GM18909 (cell line): ENCODE measurements at regions not wholly inside any gene's neighbourhood (a gene's known extent, or its start where the extent isn't known, plus 50 kb on each side); places are given as distances from the start of the nearest gene placed in this dataset.
"Not testable (repeated sequence)": the region's sequence is repeated elsewhere in the genome, so short reads cannot be mapped to it uniquely, and the experiment has no call there.

Source experiments
- ATAC-seq: cut with Tn5 transposase; IDR thresholded peaks from one replicate; pipeline ENCODE4 v1.9.1; 2021; ENCODE audit warnings: mild to moderate bottlenecking; ENCODE audit not compliant: unreplicated experiment, poor library complexity

DNA sequence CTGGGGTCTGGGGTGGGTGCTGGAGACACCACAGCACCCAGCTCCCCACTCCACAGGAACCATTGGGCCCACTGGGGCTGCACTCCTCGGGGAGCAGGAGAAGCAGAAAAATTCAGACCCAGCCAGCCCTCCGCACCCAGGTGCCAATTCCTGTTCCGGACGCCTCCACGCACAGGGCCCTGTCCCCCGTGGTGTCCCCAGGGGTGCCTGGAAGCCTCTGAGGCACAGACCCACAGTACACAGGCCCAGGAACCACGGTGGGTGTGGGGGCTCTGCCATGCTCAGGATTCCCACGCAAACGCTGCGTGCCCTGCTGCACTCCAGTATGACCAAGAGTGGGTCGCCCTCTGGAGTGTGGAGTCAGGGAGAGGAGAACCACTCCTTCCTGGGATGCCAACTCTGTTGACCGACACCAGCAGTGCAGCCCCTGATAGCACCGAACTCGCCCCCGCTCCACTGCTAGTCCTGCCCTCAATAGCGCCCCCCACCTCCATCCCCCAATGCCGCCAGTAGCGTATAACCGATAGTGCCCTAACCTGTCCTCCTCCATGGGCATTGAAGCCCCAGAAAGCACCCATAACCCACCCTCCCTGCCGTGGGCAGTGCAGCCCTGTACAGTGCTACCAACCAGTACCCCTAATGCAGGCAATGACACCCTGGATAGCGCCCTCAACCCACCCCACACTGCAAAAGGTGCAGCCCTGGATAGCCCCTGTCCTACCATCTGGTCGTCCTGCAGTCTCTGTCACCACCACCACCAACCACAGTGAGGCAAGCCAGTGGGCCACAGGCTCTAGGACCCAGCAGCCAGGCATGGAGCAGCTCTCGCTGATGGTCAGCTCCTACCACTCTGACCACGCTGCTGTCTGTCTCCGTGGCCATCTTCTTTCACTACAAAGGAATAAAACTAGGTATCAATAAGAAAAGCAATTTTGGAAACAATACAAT, 2877.2 kb downstream of the RPIA start:
- not testable (repeated sequence) for ATAC-seq

- ATAC-seq, result not testable (repeated sequence)
Observed at GRCh38 chr2:91571239-91571923, 2879.9 kb downstream of the RPIA start.

DNA sequence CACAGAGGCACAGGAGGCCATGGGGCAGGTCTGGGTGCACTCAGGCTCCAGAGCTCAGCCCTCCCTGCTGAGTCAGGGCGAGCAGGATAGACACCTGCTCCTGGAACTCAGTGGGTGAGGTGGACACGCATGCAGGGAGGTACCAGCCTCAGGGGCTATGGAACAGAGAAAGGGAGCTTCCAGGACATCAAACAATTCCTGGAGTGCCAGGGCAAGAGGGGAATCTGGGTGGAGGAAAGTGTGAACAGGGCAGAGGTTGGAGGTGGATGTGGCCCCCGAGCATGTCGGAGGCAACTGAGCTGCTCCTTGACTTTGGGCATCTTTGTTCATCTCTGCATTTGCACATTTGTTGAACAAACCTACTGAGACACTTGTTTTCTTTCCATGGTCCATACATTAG, 2881.5 kb downstream of the RPIA start:
- ATAC-seq, result not testable (repeated sequence)

GRCh38 chr2:91573755-91574154, 2882.3 kb downstream of the RPIA start:
- not testable (repeated sequence) for ATAC-seq

GRCh38 chr2:91574255-91574654, 2882.8 kb downstream of the RPIA start:
- ATAC-seq, result not testable (repeated sequence)

- not testable (repeated sequence) for ATAC-seq
Observed at GRCh38 chr2:91575701-91576100, 2884.2 kb downstream of the RPIA start.

GRCh38 chr2:91577406-91577805, 2885.9 kb downstream of the RPIA start:
- not testable (repeated sequence) for ATAC-seq

GRCh38 chr2:91578678-91579077, 2887.2 kb downstream of the RPIA start:
- not testable (repeated sequence) for ATAC-seq

DNA sequence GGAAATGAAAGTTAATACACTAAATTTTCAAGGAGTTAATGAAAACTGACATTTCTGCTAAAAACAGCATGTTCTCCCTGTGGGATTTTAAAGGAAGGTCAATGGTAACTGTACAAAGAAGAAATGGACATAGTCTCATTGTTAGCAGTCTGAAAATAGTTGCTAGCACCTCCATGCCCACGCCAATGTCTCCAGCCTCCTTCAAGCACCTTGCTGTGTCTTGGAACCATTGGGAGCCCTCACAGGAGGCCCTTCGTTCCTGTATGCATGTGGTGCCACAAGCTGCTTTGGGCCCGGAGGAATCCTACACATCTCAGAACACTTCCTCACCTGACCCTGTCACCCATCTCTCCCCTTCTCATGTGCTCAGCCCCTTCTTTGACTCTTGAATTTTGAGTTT, 2888.1 kb downstream of the RPIA start:
- ATAC-seq, result not testable (repeated sequence)

GRCh38 chr2:91580043-91580442, 2888.6 kb downstream of the RPIA start:
- ATAC-seq, result not testable (repeated sequence)

- ATAC-seq, result not testable (repeated sequence)
Observed at GRCh38 chr2:91587098-91587497, 2895.6 kb downstream of the RPIA start.

DNA sequence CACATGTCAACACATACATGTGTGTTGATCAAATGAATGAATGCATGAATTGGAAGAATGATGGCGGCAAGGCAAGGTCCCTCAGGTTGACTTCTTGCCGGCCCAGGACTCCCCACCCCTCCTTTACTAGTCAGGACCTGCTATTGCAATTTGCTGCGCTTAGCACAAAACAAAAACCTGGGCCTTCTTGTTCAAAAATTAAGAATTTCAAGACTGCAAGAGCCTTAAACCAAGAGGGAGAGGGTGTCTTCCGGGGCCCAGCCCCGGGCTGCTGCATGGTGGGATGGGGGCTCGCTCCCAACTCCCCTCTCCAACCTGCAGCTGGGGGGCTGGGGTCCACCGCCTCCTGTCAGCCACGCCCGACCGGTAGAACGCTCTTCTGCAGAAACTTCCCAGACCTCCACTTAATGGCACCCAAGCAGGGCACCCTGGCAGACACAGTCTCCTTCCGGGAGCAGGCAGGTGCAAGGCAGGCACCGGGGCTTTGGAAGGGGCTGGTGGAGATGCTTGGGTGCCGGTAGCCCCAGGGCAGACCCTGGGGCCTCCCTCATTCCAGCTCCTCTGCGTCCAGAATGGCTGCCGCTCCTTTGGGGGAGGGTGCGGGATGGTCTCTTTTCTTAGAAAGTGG, 2896.5 kb downstream of the RPIA start:
- ATAC-seq, result not testable (repeated sequence)

- ATAC-seq, result not testable (repeated sequence)
Observed at GRCh38 chr2:91588782-91589223, 2897.3 kb downstream of the RPIA start.

GRCh38 chr2:91589454-91590328, 2898.2 kb downstream of the RPIA start:
- not testable (repeated sequence) for ATAC-seq

DNA sequence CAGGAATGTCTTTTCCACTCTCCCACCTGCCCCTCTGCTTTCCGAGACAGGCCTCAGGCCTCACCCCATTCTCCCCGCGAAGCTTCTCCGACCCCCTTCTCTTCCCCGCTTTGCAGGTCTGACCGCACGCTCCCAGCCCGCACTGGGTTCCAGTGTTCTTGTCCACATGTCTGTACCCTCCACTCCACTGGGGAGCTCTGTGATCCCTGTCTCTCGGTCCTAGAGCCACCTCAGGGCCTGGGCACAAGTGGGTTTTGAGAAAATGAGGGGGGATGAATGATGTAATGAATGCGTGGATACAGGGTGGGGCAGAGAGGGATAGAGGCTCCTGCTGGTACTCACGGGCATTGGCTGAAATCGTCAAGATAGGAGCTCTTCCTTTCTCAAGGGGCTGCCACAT, 2898.9 kb downstream of the RPIA start:
- not testable (repeated sequence) for ATAC-seq

GRCh38 chr2:91591066-91591465, 2899.6 kb downstream of the RPIA start:
- ATAC-seq, result not testable (repeated sequence)

DNA sequence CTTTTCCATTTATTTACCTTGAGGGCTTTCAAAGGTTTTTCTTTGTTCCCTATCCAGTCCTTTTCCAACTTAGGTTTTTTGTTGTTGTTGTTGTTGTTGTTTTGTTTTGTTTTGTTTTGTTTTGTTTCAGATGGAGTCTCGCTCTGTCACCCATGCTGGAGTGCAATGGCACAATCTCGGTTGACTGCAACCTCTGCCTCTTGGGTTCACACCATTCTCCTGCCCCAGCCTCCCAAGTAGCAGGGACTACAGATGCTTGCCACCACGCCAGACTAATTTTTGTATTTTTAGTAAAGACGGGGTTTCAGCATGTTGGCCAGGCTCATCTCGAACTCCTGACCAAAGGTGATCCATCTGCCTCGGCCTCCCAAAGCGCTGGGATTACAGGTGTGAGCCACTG, 2906.0 kb downstream of the RPIA start:
- not testable (repeated sequence) for ATAC-seq

- not testable (repeated sequence) for ATAC-seq
Observed at GRCh38 chr2:91598519-91598918, 2907.0 kb downstream of the RPIA start.

DNA sequence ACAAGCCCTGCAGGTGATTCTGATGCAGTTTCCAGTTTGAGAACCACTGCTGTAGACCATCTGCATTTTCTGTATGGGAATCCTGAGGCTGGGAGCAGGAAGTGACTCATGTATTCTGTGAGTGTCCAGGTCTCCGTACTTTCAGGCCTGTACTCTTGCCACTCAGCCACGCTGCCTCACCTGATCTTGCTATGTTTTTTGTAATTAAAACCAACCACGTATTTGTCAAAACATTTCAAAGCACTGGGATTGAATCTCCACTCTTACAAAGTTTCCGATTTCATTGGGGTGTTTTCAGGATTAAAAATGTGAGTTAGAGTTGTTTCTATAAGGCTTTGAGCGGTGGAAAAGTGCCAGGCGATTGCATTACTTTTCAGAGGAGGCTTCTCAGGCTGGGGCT, 2907.5 kb downstream of the RPIA start:
- ATAC-seq, result not testable (repeated sequence)

DNA sequence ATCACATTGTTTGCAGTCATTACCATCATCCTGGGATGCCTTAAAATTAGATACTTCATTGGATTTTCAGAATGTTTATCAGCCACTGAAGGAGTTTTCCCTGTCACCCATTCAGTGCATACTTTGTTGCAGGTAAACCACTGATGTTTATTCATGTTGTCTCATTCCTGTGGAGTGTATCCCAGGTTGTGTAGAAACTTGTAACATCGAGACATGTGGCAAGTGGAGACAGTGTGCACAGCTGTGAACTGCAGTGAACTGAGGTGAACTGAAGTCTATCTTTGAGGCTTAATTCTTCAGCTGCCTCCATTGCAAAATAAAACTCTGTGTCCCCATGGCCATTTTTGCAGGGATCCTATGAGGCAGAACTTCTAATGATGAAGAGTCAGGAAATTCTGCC, 2911.4 kb downstream of the RPIA start:
- not testable (repeated sequence) for ATAC-seq
